Suppressor macrophage treated with lipopolysaccharide for 1 hour (primary cell): ENCODE measurements at regions not wholly inside any gene's neighbourhood (a gene's known extent, or its start where the extent isn't known, plus 50 kb on each side); places are given as distances from the start of the nearest gene placed in this dataset.

Source experiments
- DNase-seq, 3 donors: peaks; one replicate each; pipeline ENCODE4 v3.0.0-alpha.2; 2020 to 2022

GRCh38 chr15:79373113-79373512, 59.0 kb upstream of the MINAR1 start:
- DNase-seq: no peak

- no peak for DNase-seq
Measured at GRCh38 chr15:79373728-79374127, 58.4 kb upstream of the MINAR1 start.

- peak in 2 of 3 donors; percentile 12 to 20 for DNase-seq
Measured at GRCh38 chr15:79376383-79376782, 55.8 kb upstream of the MINAR1 start.

- DNase-seq: peak; percentile 45 to 63 (median 53)
Measured at GRCh38 chr15:79378394-79379109, 53.6 kb upstream of the MINAR1 start.

- DNase-seq: peak; percentile 76 to 87 (median 85)
Measured at GRCh38 chr15:79380755-79381497, 51.2 kb upstream of the MINAR1 start.

- no peak for DNase-seq
Measured at GRCh38 chr15:79381593-79381992, 50.5 kb upstream of the MINAR1 start.
